ENCODE measurements at regions not wholly inside any gene's neighbourhood (a gene's known extent, or its start where the extent isn't known, plus 50 kb on each side); places are given as distances from the start of the nearest gene placed in this dataset.

DNA sequence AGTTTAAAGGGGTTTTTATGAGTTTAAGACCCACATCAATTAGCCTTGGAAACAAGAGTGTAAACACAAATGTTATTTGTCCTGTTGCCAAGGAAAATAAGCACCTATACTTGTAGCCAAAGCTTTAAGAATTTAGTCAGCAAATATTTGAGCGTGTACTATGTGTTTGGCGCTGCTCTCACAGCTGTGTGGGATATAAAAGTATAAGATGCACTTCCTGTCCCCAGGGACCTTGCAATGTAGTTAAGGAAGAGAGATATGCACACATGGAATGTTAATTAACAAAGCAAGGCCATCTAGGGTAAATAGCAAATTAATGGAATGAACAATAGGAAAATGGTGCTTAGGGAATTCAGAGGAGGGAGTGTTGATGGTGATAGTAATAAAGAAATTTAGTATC is 134.9 kb upstream of the SRRM4 start:
- Histone ChIP-seq H3K27ac (no peak overlapping the region), H3K9me3 (no peaks in the 10 kb centered on the region), H3K36me3 (no peaks in the 10 kb centered on the region), H3K4me3 (no peak overlapping the region), H3K27me3 (peaks cover 0 to 6% (median 0%) of the 10 kb centered on the region in 4 donors), H3K4me1 (no peaks in the 10 kb centered on the region)
- FAIRE-seq (no peak), ATAC-seq (no peak), DNase-seq (no peak)
- intact Hi-C loops (cut with DNase I) = no loop called here
- TF ChIP-seq, protein P1, sequence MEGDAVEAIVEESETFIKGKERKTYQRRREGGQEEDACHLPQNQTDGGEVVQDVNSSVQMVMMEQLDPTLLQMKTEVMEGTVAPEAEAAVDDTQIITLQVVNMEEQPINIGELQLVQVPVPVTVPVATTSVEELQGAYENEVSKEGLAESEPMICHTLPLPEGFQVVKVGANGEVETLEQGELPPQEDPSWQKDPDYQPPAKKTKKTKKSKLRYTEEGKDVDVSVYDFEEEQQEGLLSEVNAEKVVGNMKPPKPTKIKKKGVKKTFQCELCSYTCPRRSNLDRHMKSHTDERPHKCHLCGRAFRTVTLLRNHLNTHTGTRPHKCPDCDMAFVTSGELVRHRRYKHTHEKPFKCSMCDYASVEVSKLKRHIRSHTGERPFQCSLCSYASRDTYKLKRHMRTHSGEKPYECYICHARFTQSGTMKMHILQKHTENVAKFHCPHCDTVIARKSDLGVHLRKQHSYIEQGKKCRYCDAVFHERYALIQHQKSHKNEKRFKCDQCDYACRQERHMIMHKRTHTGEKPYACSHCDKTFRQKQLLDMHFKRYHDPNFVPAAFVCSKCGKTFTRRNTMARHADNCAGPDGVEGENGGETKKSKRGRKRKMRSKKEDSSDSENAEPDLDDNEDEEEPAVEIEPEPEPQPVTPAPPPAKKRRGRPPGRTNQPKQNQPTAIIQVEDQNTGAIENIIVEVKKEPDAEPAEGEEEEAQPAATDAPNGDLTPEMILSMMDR (IDR thresholded peaks at IDR 0.05) = no peak
- 5 to 8% methylated on average over 2 of the region's 2 CpGs for WGBS, 2 donors

DNA sequence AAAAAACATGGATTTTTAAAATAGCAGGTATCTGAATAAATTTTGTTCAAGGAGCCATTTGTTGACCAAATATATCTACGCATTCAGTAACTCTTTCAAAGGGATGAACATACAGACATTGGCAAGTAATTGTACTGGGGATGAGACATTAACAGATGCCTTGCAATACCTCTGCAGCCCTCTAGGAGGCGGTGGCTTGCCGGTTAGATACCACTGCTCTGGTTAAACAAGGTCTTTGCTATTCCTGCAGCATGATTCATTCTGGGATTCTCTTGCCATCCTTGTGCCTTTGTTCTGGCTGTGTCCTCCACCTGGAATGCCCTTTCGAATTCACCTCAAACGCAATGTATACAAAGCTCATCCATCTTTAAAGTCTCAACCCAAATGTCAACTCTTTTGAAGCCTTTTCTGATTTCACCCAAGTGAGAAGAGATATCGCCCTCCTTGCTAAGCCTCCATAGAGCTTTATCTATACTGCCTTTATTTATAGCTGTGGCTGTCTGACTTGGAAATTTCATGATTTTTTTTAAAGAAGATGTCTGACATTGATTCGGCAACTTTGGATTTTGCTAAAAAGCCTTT is 131.0 kb upstream of the SRRM4 start:
- H3K36me3 ChIP-seq = no peaks in the 10 kb centered on the region
- intact Hi-C loops (cut with DNase I) = no loop called here
- no peaks in the 10 kb centered on the region for H3K9me3 ChIP-seq
- no peak overlapping the region for H3K4me3 ChIP-seq
- 29 to 33% methylated on average over 7 of the region's 7 CpGs for WGBS, 2 donors
- no peak for ATAC-seq
- H3K4me1 ChIP-seq = no peaks in the 10 kb centered on the region
- FAIRE-seq = no peak
- DNase-seq = peak in 2 of 6 donors; percentile 21 to 26
- peaks cover 0 to 16% (median 2%) of the 10 kb centered on the region in 4 donors for H3K27me3 ChIP-seq
- TF ChIP-seq, protein P1 (IDR thresholded peaks at IDR 0.05) = peak in 3 of 4 donors; percentile 36 to 40 (median 39)
- H3K27ac ChIP-seq = no peak overlapping the region

DNA sequence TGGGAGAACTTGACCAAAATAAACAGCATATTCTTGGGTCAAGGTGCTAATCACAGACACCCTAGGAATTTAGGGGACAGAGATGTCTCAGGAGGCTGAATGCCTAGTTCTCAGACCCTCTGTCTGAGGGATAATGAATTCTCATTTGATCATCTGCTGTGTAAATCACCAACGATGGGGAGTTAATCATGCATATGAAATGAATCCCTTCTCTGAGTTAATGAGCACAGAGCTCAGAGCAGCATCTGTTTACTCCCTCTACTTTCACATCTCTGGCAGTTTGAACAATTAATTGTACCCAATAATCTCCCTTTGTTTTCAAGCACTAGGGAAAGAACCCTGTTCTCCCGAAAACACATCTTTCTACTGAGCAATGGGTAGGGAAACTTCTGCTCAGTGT is 129.4 kb upstream of the SRRM4 start:
- 34 to 37% methylated on average over 2 of the region's 2 CpGs for WGBS, 2 donors
- no peaks in the 10 kb centered on the region for H3K36me3 ChIP-seq
- TF ChIP-seq, protein P1 (IDR thresholded peaks at IDR 0.05) = no peak
- intact Hi-C loops (cut with DNase I) = no loop called here
- FAIRE-seq = no peak
- no peak overlapping the region for H3K27ac ChIP-seq
- no peaks in the 10 kb centered on the region for H3K4me1 ChIP-seq
- H3K4me3 ChIP-seq = no peak overlapping the region
- DNase-seq = no peak
- ATAC-seq = no peak
- peaks cover 0 to 16% (median 2%) of the 10 kb centered on the region in 4 donors for H3K27me3 ChIP-seq
- H3K9me3 ChIP-seq = no peaks in the 10 kb centered on the region

DNA sequence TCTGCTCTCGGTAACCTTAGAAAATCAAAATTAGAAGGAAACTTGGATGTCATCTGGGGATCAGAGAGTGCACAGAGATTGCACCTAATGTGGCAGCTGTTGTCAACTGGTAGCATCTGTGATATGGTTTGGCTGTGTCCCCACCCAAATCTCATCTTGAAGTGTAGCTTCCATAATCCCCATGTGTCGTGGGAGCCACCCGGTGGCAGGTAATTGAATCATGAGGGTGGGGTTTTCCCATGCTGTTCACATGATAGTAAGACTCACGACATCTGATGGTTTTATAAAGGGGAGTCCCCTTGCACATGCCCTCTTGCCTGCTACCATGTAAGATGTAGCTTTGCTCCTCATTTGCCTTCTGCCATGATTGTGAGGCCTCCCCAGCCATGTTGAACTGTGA is 127.7 kb upstream of the SRRM4 start:
- Histone ChIP-seq H3K4me3 (no peak overlapping the region), H3K4me1 (no peaks in the 10 kb centered on the region), H3K27me3 (peaks cover 0 to 16% (median 2%) of the 10 kb centered on the region in 4 donors), H3K9me3 (no peaks in the 10 kb centered on the region), H3K27ac (no peak overlapping the region), H3K36me3 (no peaks in the 10 kb centered on the region)
- 46 to 53% methylated on average over 4 of the region's 4 CpGs for WGBS, 2 donors
- intact Hi-C loops (cut with DNase I) = no loop called here
- no peak for FAIRE-seq
- ATAC-seq = no peak
- TF ChIP-seq, protein P1 (IDR thresholded peaks at IDR 0.05) = no peak
- no peak for DNase-seq

DNA sequence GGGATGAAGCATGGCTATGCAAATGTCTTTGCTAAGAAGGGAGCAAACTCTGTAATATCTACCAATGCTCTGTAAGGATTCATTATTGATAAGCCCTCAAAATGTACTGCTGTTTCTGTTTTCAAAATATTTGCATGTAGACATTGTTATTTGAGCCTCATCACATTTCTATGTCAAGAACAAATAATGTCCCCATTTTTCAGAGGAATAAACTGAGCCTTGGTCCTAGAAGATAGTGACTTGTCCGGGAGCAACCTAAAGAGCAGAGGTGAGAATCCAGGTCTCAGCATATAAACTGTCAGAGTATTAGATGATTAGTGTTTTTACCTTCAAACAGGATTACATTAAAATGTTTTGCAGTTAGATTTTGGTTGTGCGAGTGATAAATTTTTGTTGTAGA is 125.5 kb upstream of the SRRM4 start:
- FAIRE-seq (no peak), ATAC-seq (no peak), DNase-seq (no peak)
- intact Hi-C loops (cut with DNase I) = no loop called here
- H3K9me3 ChIP-seq = no peaks in the 10 kb centered on the region
- TF ChIP-seq, protein P1 (IDR thresholded peaks at IDR 0.05) = no peak
- no peak overlapping the region for H3K27ac ChIP-seq
- WGBS, 2 donors = 64 to 79% methylated on average over 2 of the region's 2 CpGs
- H3K27me3 ChIP-seq = peaks cover 0 to 10% (median 2%) of the 10 kb centered on the region in 4 donors
- no peak overlapping the region for H3K4me3 ChIP-seq
- no peaks in the 10 kb centered on the region for H3K36me3 ChIP-seq
- no peaks in the 10 kb centered on the region for H3K4me1 ChIP-seq

Measured in pancreas (tissue), 10 donors.